GM21360 (cell line): ENCODE measurements at regions not wholly inside any gene's neighbourhood (a gene's known extent, or its start where the extent isn't known, plus 50 kb on each side); places are given as distances from the start of the nearest gene placed in this dataset.
A peak's percentile ranks its signal among the peaks of the same experiment; 100 is the strongest.

ENCODE experiments used
- ATAC-seq: cut with Tn5 transposase; IDR thresholded peaks from one replicate; pipeline ENCODE4 v1.9.1; 2021; ENCODE audit warnings: mild to moderate bottlenecking, moderate library complexity; ENCODE audit not compliant: unreplicated experiment

DNA sequence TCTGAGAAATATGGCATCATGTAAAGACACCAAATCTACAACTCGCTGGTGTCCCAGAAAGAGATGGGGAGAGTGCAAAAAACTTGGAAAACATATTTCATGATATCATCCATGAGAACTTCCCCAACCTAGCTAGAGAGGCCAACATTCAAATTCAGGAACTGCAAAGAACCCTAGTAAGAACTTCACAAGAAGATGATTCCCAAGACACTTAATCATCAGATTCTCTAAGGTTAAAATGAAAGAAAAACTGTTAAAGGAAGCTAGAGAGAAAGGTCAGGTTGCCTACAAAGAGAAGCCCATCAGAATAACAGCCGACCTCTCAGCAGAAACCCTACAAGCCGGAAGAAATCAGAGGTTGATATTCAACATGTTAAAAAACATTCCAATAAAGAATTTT is 95.5 kb upstream of the PRLR start:
- no peak for ATAC-seq

DNA sequence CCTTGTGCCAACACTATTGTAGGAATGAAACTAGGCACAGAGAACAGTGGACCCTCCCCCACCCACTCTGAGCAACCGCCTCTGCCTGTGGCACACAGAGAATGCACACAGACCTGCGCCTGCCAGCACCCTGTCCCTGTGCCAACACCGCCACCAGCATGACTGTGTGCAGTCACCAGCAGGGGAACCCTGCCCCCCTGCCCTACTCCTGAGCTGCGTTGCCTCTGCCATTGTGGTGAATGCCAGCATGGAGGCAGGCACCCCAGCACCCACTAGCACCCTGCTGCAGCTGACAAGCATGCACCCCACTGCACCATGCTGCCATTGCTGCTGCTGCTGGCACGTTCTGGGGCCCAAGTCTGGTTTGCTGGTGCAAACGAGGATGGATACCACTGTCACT is 94.4 kb upstream of the PRLR start:
- ATAC-seq, result no peak

DNA sequence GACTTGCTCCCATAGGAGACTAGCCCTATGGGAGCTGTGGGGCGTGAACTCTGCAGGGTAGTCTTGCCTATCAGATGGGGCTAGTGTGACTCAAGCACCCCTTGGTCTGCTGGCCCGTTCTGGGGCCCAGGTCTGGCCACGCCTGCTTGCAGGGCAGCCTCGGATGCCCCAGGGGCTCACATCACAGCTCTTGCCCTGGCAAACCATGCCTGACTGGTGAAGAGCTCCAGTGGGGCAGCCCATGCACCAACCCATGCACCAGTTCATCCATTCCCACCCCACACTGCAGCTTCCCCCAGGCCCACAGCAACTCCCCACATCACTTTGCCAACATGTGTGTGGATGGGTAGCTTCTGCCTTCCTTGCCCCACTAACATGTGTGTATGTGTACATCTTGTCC is 93.9 kb upstream of the PRLR start:
- no peak for ATAC-seq

- peak; percentile 19 for ATAC-seq
Measured at GRCh38 chr5:35320029-35320428, 89.7 kb upstream of the PRLR start.

GRCh38 chr5:35319333-35320002 is 89.2 kb upstream of the PRLR start:
- peak; percentile 98 for ATAC-seq

- ATAC-seq, result no peak
Measured at GRCh38 chr5:35317586-35317985, 87.3 kb upstream of the PRLR start.

GRCh38 chr5:35316611-35317274 is 86.5 kb upstream of the PRLR start:
- no peak for ATAC-seq

DNA sequence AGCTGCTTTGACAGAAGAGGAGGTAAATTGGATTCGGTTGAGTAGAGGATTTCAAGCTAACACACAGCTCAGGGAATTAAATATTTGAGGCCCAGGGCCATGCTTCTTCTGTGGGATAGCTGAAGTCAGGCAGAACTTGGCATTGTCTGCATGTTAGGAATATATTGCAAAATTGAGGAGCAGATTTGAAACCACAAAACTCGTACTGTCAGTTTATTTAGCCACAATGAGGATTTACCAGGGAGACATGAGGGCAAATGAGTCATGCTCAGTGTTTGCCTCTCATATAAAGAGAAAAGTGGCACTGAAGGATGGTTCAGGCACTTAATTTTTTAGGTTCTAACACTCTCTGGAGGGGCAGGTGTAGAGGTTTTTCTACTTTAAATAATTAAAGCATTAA is 83.0 kb upstream of the PRLR start:
- no peak for ATAC-seq

- no peak for ATAC-seq
Measured at GRCh38 chr5:35312267-35312666, 82.0 kb upstream of the PRLR start.

DNA sequence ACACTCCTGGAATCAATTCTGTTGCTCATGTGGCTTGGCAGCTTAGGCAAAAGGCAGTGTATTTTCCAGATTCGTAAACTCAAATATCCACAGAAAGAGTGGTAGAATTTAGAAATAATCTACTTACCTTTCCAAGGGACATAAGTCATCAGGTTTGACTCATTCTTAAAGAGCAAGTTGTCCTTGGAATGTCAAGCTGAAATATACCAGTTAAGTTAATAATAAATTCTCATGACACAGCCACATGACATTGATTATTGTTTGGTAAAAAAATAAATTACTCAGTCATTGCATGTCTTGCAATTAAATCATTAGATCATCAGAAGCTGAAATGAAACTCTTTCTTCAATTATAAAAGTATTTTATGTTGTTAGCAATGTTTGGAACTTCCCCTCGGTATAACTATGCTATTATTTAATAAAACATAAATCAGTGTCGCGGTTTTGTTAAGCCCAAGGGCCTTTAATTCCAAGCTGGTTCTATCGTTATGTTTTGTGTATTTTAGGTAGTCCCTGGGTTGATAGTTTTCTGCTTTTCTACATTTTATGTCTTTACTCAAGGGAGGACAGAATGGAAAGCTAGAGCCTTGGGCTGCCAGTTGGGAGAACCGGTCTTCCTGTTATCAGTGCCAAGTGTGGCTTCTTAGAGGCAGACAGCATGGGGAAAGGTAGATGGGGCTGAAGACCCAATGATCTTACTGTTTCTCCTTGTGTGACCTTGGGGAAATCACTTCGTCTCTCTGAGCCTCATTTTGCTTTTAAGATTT is 79.3 kb upstream of the PRLR start:
- no peak for ATAC-seq

DNA sequence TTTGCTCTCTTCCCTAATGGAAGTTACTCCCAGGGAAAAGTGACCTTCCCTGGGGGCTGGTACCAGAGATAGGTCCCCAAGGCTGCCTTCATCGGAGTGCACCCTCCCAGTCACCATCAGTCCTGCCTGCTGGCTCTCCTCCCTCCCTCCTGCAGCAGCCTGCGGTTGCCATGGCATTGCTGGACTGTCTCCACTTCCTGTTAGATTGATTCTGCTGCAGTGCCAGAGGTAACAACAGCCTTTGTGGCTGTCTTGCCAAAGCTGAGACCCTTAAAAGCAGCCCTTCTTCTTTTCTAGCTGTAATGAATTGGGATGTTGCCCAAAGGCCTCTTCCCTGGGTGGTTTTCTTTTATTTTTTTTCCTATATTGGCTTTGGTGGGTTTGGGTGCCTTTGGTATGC is 78.1 kb upstream of the PRLR start:
- ATAC-seq, result peak; percentile 70

GRCh38 chr5:35306716-35307365 is 76.6 kb upstream of the PRLR start:
- no peak for ATAC-seq

DNA sequence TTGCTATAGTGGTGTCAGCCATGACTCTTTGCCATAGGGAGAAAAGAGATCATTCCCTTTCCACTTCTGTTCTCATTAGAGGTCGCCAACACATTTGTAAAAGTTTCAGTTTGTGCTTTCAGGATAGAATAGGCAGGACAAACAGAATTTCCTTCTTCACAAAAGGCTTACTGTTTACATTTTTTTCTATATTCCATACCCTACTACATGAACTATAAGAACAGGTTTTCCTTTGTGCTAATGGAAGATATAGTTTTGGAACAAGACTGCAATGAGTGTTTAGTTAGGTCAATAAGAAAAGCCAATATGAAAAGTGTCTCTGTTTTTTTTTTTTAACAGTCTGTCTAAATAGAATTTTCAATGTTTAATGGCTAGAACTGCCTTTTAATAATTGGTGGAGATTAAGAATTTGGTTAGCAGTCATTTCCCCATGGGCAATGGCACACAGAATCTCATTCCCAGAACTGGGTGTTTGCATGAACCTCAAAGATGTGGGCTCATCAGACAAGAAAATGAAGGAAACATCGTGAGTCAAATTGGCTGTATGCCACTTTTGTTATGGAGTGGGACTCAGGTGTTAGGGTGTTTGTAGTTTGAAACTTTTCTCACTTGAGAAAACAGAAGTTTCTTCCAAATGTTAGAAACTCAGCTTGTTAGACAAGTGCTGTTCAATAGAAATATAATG is 75.2 kb upstream of the PRLR start:
- no peak for ATAC-seq

- no peak for ATAC-seq
Measured at GRCh38 chr5:35304291-35304690, 74.0 kb upstream of the PRLR start.

DNA sequence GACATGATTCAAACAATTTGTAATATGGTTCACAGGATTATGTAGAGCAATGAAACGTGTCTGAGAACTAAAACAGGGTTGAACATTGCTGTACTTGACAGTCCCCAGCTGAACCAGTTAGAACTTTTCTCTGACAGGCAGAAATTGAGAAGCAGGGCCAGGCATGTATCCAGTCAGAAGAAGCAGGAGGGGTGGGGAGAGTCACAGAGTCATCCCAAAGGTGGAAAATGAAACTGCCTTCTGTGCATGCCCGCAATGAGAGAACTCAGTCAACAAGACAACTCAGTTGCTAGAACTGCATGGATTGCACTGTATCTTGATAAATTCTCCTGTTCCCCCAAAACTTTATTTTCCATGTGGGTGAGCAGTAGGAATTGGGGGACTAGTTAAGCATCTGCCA is 72.9 kb upstream of the PRLR start:
- peak; percentile 38 for ATAC-seq

DNA sequence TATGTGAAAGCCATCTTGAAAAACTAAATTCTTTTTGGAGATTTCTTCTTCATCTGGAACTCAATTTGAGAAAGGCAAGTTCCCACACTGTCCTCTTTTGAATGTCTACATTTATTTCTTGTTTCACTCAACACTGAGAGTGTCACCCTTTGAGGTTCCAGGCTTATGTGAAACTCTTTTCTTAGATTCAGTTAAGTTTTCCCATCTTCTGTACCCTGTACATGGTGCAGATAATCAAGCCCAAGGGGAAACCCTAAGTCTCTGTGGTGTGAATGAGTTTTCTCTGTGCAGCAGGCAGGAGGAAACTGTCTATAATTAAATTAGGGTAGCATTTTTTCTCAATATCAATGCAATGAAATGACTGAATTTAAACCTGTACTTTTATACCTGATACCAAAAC is 72.3 kb upstream of the PRLR start:
- ATAC-seq, result peak; percentile 97

GRCh38 chr5:35297755-35298154 is 67.5 kb upstream of the PRLR start:
- no peak for ATAC-seq

DNA sequence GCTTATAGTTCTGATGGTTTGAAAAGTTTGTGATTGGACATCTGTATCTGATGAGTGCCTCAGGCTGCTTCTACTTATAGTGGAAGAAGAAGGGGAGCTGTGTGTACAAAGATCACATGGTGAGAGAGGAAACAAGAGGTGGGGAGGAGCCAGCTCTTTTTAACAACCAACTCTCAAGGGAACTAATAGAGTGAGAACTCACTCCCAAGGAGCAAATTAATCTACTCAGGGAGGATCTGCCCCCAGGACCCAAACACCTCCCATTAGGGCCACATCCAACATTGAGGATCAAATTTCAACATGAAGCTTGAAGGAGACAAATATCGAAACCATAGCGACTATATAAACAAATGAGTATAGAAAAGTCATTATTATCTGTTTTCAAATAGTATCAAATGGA is 64.7 kb upstream of the PRLR start:
- no peak for ATAC-seq

DNA sequence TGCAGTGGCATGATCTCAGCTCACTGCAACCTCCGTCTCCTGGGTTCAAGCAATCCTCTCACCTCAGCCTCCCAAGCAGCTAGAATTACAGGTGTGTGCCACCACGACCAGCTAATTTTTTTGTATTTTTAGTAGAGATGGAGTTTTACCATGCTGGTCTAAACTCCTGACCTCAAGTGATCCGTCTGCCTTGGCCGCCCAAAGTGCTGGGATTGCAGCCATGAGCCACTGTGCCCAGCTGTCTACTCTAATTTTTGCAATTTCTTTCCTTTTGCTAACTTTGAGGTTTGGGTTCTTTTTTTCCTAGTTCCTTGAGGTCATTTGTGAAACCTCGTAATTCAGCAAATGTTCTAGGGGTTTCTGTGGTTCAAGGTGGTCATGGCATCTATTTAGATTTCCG is 63.7 kb upstream of the PRLR start:
- no peak for ATAC-seq

- no peak for ATAC-seq
Measured at GRCh38 chr5:35285435-35285834, 55.1 kb upstream of the PRLR start.

GRCh38 chr5:35285011-35285410 is 54.7 kb upstream of the PRLR start:
- ATAC-seq, result no peak
